ENCODE measurements at regions not wholly inside any gene's neighbourhood (a gene's known extent, or its start where the extent isn't known, plus 50 kb on each side); places are given as distances from the start of the nearest gene placed in this dataset.

GRCh38 chr7:91720260-91720937 is 160.1 kb downstream of the MTERF1 start:
- TF ChIP-seq CTCF (IDR thresholded peaks at IDR 0.05) (no peak), POLR2A (IDR thresholded peaks at IDR 0.05) (no peak)
